Uterus (tissue), 2 donors: ENCODE measurements at regions not wholly inside any gene's neighbourhood (a gene's known extent, or its start where the extent isn't known, plus 50 kb on each side); places are given as distances from the start of the nearest gene placed in this dataset.

Source experiments
- CTCF ChIP-seq, 4 experiments: fragments of 200-600 bp in 2 of 4; fragments of 450-650 bp in 2 of 4; sonication (generic) in 2 of 4; IDR thresholded peaks; one replicate each; pipeline ENCODE4 v1.5.1; 2016 to 2019; ENCODE audit warnings: antibody characterized with exemption in 4 of 4, mild to moderate bottlenecking in 2 of 4, moderate library complexity in 1 of 4
- POLR2A ChIP-seq, 2 donors: fragments of 450-650 bp; IDR thresholded peaks; one replicate each; pipeline ENCODE4 v1.6.1; 2016; ENCODE audit warnings: antibody characterized with exemption in 2 of 2, mild to moderate bottlenecking in 1 of 2, moderate library complexity in 1 of 2

GRCh38 chr2:113826346-113827285, 63.3 kb upstream of the ACTR3 start:
- TF ChIP-seq CTCF (IDR thresholded peaks at IDR 0.05): no peak
- TF ChIP-seq POLR2A (IDR thresholded peaks at IDR 0.05): no peak
